ENCODE measurements at regions not wholly inside any gene's neighbourhood (a gene's known extent, or its start where the extent isn't known, plus 50 kb on each side); places are given as distances from the start of the nearest gene placed in this dataset.

DNA sequence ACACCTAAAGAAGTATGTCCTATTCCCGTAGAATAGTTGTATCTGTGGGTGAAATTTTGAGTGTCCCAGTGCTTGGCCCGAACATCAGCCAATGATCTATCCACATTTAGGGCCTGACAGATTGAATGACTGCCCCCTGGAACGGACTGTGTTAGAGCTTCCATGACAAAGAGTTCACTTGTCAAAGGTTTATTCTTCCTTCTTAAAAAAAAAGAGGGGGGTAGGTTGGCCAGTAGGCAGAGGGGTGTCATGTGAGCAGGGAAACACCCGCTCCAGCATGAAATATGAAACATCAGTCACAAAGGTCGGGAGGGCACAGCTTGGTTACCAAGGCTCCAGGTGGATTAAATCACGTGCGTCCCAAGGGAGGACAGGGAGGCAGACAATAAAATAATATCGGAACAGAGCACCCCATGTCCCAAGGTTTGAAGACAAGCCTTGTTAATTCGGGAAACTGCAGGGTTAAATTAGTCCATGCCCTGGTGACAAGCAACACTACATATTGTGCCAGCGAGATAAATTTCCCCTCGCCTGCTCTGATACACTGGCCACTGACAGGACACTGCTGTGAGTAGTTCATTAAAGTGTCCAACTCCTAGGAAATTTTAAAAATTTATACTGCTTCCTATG lies 401.2 kb downstream of the IRX1 start:
- TF ChIP-seq, protein P1, sequence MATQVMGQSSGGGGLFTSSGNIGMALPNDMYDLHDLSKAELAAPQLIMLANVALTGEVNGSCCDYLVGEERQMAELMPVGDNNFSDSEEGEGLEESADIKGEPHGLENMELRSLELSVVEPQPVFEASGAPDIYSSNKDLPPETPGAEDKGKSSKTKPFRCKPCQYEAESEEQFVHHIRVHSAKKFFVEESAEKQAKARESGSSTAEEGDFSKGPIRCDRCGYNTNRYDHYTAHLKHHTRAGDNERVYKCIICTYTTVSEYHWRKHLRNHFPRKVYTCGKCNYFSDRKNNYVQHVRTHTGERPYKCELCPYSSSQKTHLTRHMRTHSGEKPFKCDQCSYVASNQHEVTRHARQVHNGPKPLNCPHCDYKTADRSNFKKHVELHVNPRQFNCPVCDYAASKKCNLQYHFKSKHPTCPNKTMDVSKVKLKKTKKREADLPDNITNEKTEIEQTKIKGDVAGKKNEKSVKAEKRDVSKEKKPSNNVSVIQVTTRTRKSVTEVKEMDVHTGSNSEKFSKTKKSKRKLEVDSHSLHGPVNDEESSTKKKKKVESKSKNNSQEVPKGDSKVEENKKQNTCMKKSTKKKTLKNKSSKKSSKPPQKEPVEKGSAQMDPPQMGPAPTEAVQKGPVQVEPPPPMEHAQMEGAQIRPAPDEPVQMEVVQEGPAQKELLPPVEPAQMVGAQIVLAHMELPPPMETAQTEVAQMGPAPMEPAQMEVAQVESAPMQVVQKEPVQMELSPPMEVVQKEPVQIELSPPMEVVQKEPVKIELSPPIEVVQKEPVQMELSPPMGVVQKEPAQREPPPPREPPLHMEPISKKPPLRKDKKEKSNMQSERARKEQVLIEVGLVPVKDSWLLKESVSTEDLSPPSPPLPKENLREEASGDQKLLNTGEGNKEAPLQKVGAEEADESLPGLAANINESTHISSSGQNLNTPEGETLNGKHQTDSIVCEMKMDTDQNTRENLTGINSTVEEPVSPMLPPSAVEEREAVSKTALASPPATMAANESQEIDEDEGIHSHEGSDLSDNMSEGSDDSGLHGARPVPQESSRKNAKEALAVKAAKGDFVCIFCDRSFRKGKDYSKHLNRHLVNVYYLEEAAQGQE (IDR thresholded peaks at IDR 0.05; ENCODE audit: insufficient replicate concordance, low read depth) = no peak
- no peak for TF ChIP-seq SPI1 (IDR thresholded peaks at IDR 0.05; ENCODE audit: borderline replicate concordance, low read depth)
- no peak for TF ChIP-seq POLR2AphosphoS5 (IDR thresholded peaks at IDR 0.05; ENCODE audit: low read depth)
- TF ChIP-seq, protein P2, sequence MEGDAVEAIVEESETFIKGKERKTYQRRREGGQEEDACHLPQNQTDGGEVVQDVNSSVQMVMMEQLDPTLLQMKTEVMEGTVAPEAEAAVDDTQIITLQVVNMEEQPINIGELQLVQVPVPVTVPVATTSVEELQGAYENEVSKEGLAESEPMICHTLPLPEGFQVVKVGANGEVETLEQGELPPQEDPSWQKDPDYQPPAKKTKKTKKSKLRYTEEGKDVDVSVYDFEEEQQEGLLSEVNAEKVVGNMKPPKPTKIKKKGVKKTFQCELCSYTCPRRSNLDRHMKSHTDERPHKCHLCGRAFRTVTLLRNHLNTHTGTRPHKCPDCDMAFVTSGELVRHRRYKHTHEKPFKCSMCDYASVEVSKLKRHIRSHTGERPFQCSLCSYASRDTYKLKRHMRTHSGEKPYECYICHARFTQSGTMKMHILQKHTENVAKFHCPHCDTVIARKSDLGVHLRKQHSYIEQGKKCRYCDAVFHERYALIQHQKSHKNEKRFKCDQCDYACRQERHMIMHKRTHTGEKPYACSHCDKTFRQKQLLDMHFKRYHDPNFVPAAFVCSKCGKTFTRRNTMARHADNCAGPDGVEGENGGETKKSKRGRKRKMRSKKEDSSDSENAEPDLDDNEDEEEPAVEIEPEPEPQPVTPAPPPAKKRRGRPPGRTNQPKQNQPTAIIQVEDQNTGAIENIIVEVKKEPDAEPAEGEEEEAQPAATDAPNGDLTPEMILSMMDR (IDR thresholded peaks at IDR 0.05; ENCODE audit: insufficient read depth, low read length) = no peak
- TF ChIP-seq GABPA (IDR thresholded peaks at IDR 0.05; ENCODE audit: low read depth) = no peak

DNA sequence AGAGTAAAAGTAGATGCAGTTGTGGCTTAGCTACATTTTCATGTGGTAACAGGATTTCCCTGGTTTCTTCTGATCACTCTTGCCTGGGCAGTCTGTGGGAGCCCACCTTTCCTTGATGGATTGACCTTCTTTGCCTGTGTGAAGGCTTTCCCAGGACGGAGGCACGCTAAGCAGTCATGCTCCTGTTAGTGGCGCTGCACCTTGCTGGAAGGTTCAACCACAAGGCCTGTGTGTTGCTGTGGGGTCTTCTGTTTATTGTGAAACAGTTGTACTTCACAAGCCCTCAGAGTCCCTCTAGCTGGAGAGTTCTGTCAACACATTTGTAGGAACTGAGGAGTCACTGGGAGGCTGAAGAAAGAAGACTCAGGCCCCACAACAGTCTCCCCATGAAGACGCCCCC lies 402.0 kb downstream of the IRX1 start:
- H3K27ac ChIP-seq (replicated peaks) = no peak overlapping the region

More for the DNA sequence above, 401.2 kb downstream of the IRX1 start:
- H3K27me3 ChIP-seq (ENCODE audit: insufficient read depth, poor library complexity, severe bottlenecking) = no peaks in the 10 kb centered on the region
- no peak overlapping the region for H3K4me3 ChIP-seq (replicated peaks; ENCODE audit: insufficient read depth, low read length)
- DNase-seq (ENCODE audit: low read depth in 1 of 2, low spot score in 1 of 2) = no peak
- H3K27ac ChIP-seq (replicated peaks) = no peak overlapping the region

GRCh38 chr5:3999929-4000328 lies 404.3 kb downstream of the IRX1 start:
- Histone ChIP-seq H3K4me3 (replicated peaks; ENCODE audit: insufficient read depth, low read length) (no peak overlapping the region), H3K27me3 (ENCODE audit: insufficient read depth, poor library complexity, severe bottlenecking) (no peaks in the 10 kb centered on the region), H3K27ac (replicated peaks) (no peak overlapping the region)
- no peak for DNase-seq (ENCODE audit: low read depth in 1 of 2, low spot score in 1 of 2)
- no peak for TF ChIP-seq POLR2AphosphoS5 (IDR thresholded peaks at IDR 0.05; ENCODE audit: low read depth)
- TF ChIP-seq SPI1 (IDR thresholded peaks at IDR 0.05; ENCODE audit: borderline replicate concordance, low read depth) = no peak
- TF ChIP-seq, protein P1 (IDR thresholded peaks at IDR 0.05; ENCODE audit: insufficient replicate concordance, low read depth) = no peak
- TF ChIP-seq GABPA (IDR thresholded peaks at IDR 0.05; ENCODE audit: low read depth) = no peak
- TF ChIP-seq, protein P2 (IDR thresholded peaks at IDR 0.05; ENCODE audit: insufficient read depth, low read length) = no peak

More for the DNA sequence above, 402.0 kb downstream of the IRX1 start:
- no peak overlapping the region for H3K4me3 ChIP-seq (replicated peaks; ENCODE audit: insufficient read depth, low read length)
- H3K27me3 ChIP-seq (ENCODE audit: insufficient read depth, poor library complexity, severe bottlenecking) = no peaks in the 10 kb centered on the region
- DNase-seq (ENCODE audit: low read depth in 1 of 2, low spot score in 1 of 2) = no peak
- TF ChIP-seq SPI1 (IDR thresholded peaks at IDR 0.05; ENCODE audit: borderline replicate concordance, low read depth) = no peak
- no peak for TF ChIP-seq POLR2AphosphoS5 (IDR thresholded peaks at IDR 0.05; ENCODE audit: low read depth)
- TF ChIP-seq, protein P2 (IDR thresholded peaks at IDR 0.05; ENCODE audit: insufficient read depth, low read length) = no peak
- TF ChIP-seq GABPA (IDR thresholded peaks at IDR 0.05; ENCODE audit: low read depth) = no peak
- TF ChIP-seq, protein P1 (IDR thresholded peaks at IDR 0.05; ENCODE audit: insufficient replicate concordance, low read depth) = no peak
